HEK293 (cell line): ENCODE measurements at regions not wholly inside any gene's neighbourhood (a gene's known extent, or its start where the extent isn't known, plus 50 kb on each side); places are given as distances from the start of the nearest gene placed in this dataset.

ENCODE experiments used
- CTCF ChIA-PET: fragments of 350-600 bp; formaldehyde crosslinking; extraction: SDS; loops from one replicate; lab custom pipeline; 2021; ENCODE audit warnings: antibody characterized with exemption; lab: Yijun Ruan, JAX
- POLR2A ChIA-PET: fragments of 300-600 bp; formaldehyde crosslinking; extraction: SDS; loops from one replicate; lab custom pipeline; 2020; ENCODE audit warnings: antibody characterized with exemption, inconsistent platforms; lab: Yijun Ruan, JAX
- H3K27ac ChIP-seq: fragments of 200-500 bp; sonication (Bioruptor generic); 2 replicates; pipeline ENCODE4 v1.5.1; 2014; ENCODE audit warnings: low read depth, low read length, control low read depth, inconsistent platforms; ENCODE audit errors: extremely low read depth
- H3K36me3 ChIP-seq, 2 experiments: fragments of 200-500 bp in 1 of 2; sonication (Bioruptor generic) in 1 of 2; 1 replicate in 1 of 2; 2 replicates in 1 of 2; pipeline ENCODE4 v1.5.1; 2014 to 2017; ENCODE audit warnings: inconsistent platforms in 2 of 2, low read length in 2 of 2; ENCODE audit not compliant: control insufficient read depth in 2 of 2, insufficient read depth in 1 of 2
- H3K4me1 ChIP-seq: fragments of 200-500 bp; sonication (Bioruptor generic); 2 replicates; pipeline ENCODE4 v1.5.1; 2014; ENCODE audit warnings: mild to moderate bottlenecking, low read length, inconsistent platforms; ENCODE audit not compliant: control insufficient read depth, insufficient read depth
- H3K4me3 ChIP-seq: 2 replicates; pipeline ENCODE4 v1.5.1; 2011; ENCODE audit warnings: low read depth, mild to moderate bottlenecking, control low read depth, low read length, moderate library complexity
- H3K9me3 ChIP-seq: fragments of 200-500 bp; sonication (Bioruptor generic); 2 replicates; pipeline ENCODE4 v1.5.1; 2014; ENCODE audit warnings: low read depth, low read length, inconsistent platforms; ENCODE audit not compliant: control insufficient read depth, insufficient read depth
- HIC1 ChIP-seq: fragments of 450-650 bp; formaldehyde crosslinking; IDR thresholded peaks from 2 replicates; pipeline ENCODE4 v1.5.1; 2016; ENCODE audit warnings: missing biosample characterization, missing genetic modification characterization
- HOXD13 ChIP-seq: sonication (generic); formaldehyde crosslinking; IDR thresholded peaks from 2 replicates; pipeline ENCODE4 v1.8.0; 2022; ENCODE audit warnings: missing genetic modification reagents, borderline replicate concordance
- MYNN ChIP-seq: fragments of 450-650 bp; formaldehyde crosslinking; IDR thresholded peaks from 2 replicates; pipeline ENCODE4 v1.5.1; 2016; ENCODE audit warnings: missing biosample characterization, missing genetic modification characterization, borderline replicate concordance
- MZF1 ChIP-seq: fragments of 450-650 bp; formaldehyde crosslinking; IDR thresholded peaks from 2 replicates; pipeline ENCODE4 v1.5.1; 2017; ENCODE audit warnings: missing biosample characterization, missing genetic modification characterization, borderline replicate concordance
- ZBTB17 ChIP-seq: fragments of 450-650 bp; formaldehyde crosslinking; IDR thresholded peaks from 2 replicates; pipeline ENCODE4 v1.5.1; 2016; ENCODE audit warnings: missing biosample characterization, missing genetic modification characterization
- ZNF10 ChIP-seq: fragments of 450-650 bp; formaldehyde crosslinking; IDR thresholded peaks from 2 replicates; pipeline ENCODE4 v1.5.1; 2017; ENCODE audit warnings: missing biosample characterization, missing genetic modification characterization
- ZNF148 ChIP-seq: fragments of 450-650 bp; formaldehyde crosslinking; IDR thresholded peaks from 2 replicates; pipeline ENCODE4 v1.5.0; 2017; ENCODE audit warnings: missing biosample characterization, missing genetic modification characterization, borderline replicate concordance
- ZNF37A ChIP-seq: fragments of 450-650 bp; IDR thresholded peaks from 2 replicates; pipeline ENCODE4 v1.5.1; 2018; ENCODE audit warnings: missing biosample characterization, missing genetic modification characterization
- ZNF433 ChIP-seq: fragments of 450-650 bp; formaldehyde crosslinking; IDR thresholded peaks from 2 replicates; pipeline ENCODE4 v1.5.1; 2016; ENCODE audit warnings: missing biosample characterization, missing genetic modification characterization, low read depth
- ZNF449 ChIP-seq: fragments of 450-650 bp; formaldehyde crosslinking; IDR thresholded peaks from 2 replicates; pipeline ENCODE4 v1.5.1; 2017; ENCODE audit warnings: missing biosample characterization, mild to moderate bottlenecking, missing genetic modification characterization, moderate library complexity
- ZNF514 ChIP-seq: fragments of 450-650 bp; formaldehyde crosslinking; IDR thresholded peaks from 2 replicates; pipeline ENCODE4 v1.5.1; 2016; ENCODE audit warnings: missing biosample characterization, missing genetic modification characterization
- ZNF558 ChIP-seq: fragments of 450-650 bp; formaldehyde crosslinking; IDR thresholded peaks from 2 replicates; pipeline ENCODE4 v1.5.1; 2016; ENCODE audit warnings: missing biosample characterization, missing genetic modification characterization
- ZNF843 ChIP-seq: fragments of 450-650 bp; formaldehyde crosslinking; IDR thresholded peaks from 2 replicates; pipeline ENCODE4 v1.5.1; 2016; ENCODE audit warnings: missing biosample characterization, missing genetic modification characterization

GRCh38 chr5:110251366-110251765 is 475.1 kb downstream of the TMEM232 start:
- TF ChIP-seq HIC1: no peak
- no peak for TF ChIP-seq MZF1 (tag by site-specific recombination)
- no peak for TF ChIP-seq ZNF558 (tag by site-specific recombination)
- TF ChIP-seq ZNF843: no peak
- TF ChIP-seq ZNF514 (tag by site-specific recombination): no peak
- TF ChIP-seq HOXD13 (CRISPR knock-in tag): no peak
- no peak for TF ChIP-seq ZNF37A
- no peaks in the 10 kb centered on the region for H3K4me1 ChIP-seq
- no peaks in the 10 kb centered on the region for H3K36me3 ChIP-seq
- ChIA-PET CTCF (no interaction called here), POLR2A (no interaction called here)
- no peaks in the 10 kb centered on the region for H3K9me3 ChIP-seq
- no peak overlapping the region for H3K4me3 ChIP-seq
- no peak overlapping the region for H3K27ac ChIP-seq

- no peak for TF ChIP-seq ZBTB17 (tag by site-specific recombination)
- no peak for TF ChIP-seq ZNF148 (tag by site-specific recombination)
- no peak for TF ChIP-seq ZNF10 (tag by site-specific recombination)
- no peak for TF ChIP-seq MYNN
- TF ChIP-seq ZNF449 (tag by site-specific recombination): no peak
- Histone ChIP-seq H3K9me3 (no peaks in the 10 kb centered on the region), H3K4me3 (no peak overlapping the region), H3K36me3 (no peaks in the 10 kb centered on the region), H3K27ac (no peak overlapping the region), H3K4me1 (no peaks in the 10 kb centered on the region)
- ChIA-PET POLR2A (no interaction called here), CTCF (interaction anchor here (0.7 kb wide), 1 partner anchor 576 kb away, joined by 6 read pairs; no protein-coding TSS in a partner anchor)
Measured at GRCh38 chr5:110255194-110255593, 471.3 kb downstream of the TMEM232 start.

GRCh38 chr5:110256298-110256697 is 470.2 kb downstream of the TMEM232 start:
- Histone ChIP-seq H3K27ac (no peak overlapping the region), H3K36me3 (no peaks in the 10 kb centered on the region), H3K4me3 (no peak overlapping the region), H3K9me3 (no peaks in the 10 kb centered on the region), H3K4me1 (no peaks in the 10 kb centered on the region)
- POLR2A ChIA-PET: no interaction called here
- CTCF ChIA-PET: interaction anchor here (0.7 kb wide), 1 partner anchor 543 kb away, joined by 3 read pairs; no protein-coding TSS in a partner anchor
- TF ChIP-seq ZNF433 (tag by site-specific recombination): no peak
- no peak for TF ChIP-seq ZNF148 (tag by site-specific recombination)
